ENCODE measurements at regions not wholly inside any gene's neighbourhood (a gene's known extent, or its start where the extent isn't known, plus 50 kb on each side); places are given as distances from the start of the nearest gene placed in this dataset.
"Not testable (repeated sequence)": the region's sequence is repeated elsewhere in the genome, so short reads cannot be mapped to it uniquely, and the experiment has no call there.

DNA sequence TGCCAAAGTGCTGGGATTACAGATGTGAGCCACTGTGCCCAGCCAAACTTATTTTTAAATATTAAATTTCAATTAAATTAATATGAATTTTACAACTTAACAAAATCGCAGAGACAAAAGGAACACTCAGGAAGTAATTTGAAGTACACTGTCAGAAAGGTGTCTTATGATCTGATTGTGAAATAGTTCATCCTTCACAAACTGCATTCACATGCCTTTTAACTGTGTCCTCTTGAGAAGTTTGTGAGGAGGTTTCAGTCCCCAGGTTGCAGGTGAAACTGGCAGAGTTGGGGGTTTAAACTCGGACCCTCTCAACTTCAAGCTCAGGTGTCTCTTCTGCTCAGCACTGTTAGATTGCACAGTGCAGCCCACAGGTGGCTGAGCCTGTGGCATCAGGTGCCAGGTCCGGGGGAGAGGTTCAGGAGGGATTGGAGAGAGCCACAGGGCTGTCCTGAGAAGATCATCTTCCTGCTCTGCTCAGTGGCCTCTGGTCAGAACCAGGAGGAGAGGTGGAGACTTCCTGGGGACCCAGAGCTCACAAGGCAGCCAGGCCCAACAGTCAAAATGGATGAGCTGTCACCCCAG, 152.3 kb upstream of the RAB4A start:
- no peak for DNase-seq (ENCODE audit: low read depth in 4 of 4, low spot score in 3 of 4)

- DNase-seq (ENCODE audit: low read depth in 4 of 4, low spot score in 3 of 4) = no peak
Measured at GRCh38 chr1:229119161-229119560, 151.8 kb upstream of the RAB4A start.

DNA sequence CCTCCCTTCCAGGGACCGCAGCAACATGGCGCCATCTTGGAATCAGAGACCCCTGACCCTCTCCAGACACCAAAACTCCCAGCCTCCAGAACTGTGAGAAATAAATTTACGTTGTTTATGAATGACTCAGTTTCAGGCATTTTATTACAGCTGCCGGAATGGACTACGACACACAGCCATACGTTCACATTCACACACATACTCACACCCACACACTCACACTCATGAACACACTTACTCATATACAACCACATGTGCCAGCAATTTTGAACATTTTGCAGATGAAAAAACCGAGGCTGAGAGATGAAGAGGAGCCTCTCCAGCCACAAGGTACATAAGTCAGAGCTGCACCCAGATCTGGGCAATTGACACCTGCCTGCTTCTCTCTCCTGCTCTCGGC, 151.0 kb upstream of the RAB4A start:
- DNase-seq (ENCODE audit: low read depth in 4 of 4, low spot score in 3 of 4) = no peak

GRCh38 chr1:229121845-229122436, 149.0 kb upstream of the RAB4A start:
- no peak for DNase-seq (ENCODE audit: low read depth in 4 of 4, low spot score in 3 of 4)

DNA sequence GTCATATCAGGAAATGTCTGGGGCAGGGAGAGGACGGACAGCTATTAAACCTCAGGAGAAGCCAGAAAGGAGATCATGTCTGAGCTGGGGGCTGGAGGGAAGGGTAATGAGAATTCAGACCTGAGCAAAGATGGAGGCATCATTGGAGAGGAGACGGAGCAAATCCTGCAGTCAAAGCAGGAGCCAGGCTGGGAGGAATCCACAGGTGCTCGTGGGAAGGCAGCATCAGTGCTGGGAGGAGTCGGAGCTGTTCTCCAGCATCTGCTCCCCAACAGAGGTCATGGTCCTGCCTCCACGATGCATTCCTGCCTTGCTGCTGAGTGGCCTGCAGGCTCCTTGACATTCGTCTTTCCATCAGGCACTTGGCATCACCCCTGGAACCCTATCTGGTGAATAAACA, 148.3 kb upstream of the RAB4A start:
- DNase-seq (ENCODE audit: low read depth in 4 of 4, low spot score in 3 of 4) = no peak

DNA sequence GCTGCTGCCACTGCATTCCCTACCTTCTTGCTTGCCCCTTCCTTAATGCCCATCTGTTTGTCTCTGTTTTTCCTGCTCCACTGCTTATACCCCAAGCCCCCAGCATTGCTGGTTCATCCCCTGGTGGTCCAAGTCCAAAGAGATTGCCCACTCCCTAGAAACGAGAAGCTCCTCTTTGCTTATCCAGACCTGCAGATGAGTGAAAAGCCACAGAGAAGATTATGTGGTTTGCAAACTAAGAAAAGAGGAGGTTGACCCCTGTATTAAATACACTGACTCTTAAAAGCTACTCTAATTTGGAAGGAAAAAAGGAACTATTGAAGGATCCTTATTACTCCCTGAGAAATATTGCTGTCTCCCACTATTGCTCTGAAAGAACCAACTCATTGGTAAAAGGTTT, 146.8 kb upstream of the RAB4A start:
- DNase-seq (ENCODE audit: low read depth in 4 of 4, low spot score in 3 of 4) = no peak

GRCh38 chr1:229124520-229125124, 146.3 kb upstream of the RAB4A start:
- DNase-seq (ENCODE audit: low read depth in 4 of 4, low spot score in 3 of 4) = no peak

DNA sequence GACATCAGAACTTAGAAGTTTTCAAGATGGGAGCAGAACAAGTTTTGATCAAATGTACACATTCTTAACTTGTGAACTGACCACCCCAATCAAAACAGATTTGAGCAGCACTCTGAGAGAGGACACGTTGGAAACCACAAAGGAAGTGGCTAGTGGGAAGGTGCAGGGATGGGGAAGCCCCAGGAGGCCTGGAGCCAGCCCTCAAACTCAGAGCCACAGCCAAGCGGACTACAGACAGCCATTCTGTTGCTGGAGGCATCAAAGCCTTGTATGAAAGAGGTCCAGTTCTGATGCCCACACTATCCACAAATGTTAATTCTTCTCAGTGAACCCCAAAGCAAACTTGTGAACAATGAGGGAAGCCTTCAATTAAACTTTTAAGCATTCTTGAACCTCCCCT, 143.6 kb upstream of the RAB4A start:
- DNase-seq (ENCODE audit: low read depth in 4 of 4, low spot score in 3 of 4) = no peak

DNA sequence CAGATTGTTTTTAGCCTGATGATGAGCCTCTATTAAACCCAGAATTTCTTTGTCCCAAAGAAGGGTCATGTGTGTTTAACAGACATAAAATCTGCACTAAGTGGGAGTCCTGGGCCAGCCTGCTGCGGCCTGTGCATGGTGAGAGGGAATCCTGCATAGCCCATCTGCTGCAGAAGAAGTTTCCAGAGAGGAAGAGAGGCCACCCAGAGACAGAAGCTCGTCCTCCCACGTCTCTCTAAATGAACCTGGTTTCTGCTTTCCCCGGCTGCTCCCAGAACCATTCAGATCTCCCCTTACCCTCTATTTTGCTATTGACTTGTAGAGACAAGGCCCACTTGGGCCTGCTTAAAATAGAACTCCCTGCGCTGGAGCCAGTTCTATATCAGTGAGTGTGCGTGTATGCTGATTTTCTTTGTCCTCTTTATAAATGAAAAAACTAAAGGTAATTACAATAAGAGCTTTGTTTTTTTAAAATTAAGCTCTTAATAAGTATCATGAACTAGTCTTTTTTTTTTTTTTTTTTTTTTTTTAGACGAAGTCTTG, 142.8 kb upstream of the RAB4A start:
- DNase-seq (ENCODE audit: low read depth in 4 of 4, low spot score in 3 of 4) = no peak

DNA sequence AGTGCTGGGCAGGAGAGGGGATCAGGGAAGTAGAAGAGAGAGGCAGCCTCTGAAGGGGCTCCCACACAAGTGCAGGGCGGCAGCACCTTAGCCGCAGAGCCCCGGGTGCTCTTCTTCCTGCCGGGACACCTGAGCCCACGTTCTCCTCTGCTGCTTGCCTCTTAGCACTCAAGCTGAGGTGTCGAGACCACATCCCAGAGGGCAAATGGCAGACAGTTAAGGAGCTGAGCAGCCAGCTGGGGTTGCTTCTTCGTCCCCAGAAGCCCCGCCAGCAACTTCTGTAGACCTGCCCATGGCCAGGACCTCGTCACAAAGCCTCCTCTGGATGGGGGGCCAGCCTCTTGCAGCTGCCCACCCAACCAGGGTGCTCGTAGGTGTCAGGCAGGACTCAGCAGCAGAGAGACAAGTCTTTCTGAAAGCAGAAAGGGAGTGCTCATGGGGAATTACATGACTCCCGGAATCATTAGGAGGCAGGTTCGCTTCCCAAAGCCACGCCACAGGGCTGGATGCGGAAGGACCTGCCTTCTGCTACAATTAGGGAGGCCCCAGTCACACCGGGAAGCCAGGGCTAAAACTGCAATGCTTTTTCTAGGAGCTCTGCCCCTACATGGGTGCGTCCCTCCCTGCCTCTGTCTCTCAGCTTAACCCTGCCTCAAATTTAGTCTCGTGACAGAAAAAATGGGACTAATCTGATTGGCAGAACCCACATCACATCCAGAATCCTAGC, 141.4 kb upstream of the RAB4A start:
- DNase-seq (ENCODE audit: low read depth in 4 of 4, low spot score in 3 of 4) = no peak

DNA sequence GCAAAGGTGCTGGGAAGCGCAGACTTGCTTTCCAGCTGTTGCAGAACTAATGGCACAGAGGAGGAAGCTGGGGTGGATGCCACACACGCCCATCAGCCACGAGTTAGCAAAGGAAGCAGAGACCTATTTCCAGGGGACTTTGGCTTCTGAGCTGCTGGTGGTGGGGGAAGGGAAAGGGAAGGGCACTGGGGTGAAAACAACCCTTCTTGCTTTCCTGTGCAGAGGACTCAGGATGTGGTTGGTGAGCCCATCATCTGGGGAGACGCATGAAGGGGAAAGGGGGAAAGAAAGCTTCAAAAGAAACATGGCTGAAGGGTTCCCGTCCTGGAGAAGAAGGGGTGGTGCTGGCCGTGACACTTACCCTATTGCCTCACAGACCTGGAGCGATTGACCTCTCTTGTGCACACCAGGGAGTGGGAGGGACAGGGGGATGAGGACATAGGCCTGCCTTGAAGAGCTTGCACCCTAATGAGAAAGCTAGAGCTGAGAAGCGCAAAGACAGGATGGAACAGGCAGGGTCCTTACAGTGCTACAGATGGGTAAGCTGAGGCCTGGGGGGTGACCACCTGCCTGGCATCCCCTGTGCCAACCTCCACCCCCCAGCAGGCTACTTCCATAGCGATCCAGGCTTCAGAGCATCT, 140.8 kb upstream of the RAB4A start:
- no peak for DNase-seq (ENCODE audit: low read depth in 4 of 4, low spot score in 3 of 4)

GRCh38 chr1:229131243-229132105, 139.4 kb upstream of the RAB4A start:
- DNase-seq (ENCODE audit: low read depth in 4 of 4, low spot score in 3 of 4) = no peak

GRCh38 chr1:229132106-229132443, 138.8 kb upstream of the RAB4A start:
- DNase-seq (ENCODE audit: low read depth in 4 of 4, low spot score in 3 of 4) = no peak

DNA sequence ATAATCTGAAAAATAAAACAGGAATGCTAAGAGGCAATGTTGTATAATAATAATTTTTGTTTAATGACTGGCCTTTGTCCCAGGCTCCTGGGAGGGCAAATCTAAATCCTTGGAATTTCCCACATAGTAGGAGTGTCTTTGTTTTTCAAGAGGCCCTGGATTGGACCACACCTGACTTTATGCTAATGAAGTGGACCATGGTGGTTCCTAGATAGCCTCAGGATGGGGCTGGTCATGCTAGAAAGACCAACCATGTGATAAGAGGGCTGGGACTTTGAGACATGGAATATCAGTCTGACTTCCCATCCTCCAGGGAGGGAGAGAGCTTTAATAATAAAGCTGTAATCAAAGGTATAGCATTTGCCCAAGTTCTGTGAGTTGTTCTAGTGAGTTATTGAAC, 138.2 kb upstream of the RAB4A start:
- DNase-seq (ENCODE audit: low read depth in 4 of 4, low spot score in 3 of 4) = no peak

DNA sequence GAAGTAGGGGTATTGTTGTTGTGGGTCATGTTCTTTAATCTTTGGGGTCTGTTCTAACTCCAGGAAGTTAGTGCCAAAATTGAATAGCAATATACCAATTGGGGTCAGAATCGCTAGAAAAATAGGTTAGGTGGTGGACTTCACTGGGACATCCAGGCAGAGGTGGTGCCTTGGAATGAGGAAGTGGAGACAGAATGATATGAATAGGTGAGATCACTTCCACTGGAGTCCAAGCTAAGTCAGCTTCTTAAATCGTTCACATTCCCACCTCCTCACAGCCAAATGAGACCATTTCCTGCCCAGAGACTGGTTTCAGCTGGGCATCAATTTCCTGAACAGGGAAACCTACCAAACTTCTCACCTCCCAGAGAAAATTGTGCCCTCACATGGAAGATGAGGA, 137.8 kb upstream of the RAB4A start:
- DNase-seq (ENCODE audit: low read depth in 4 of 4, low spot score in 3 of 4) = no peak

GRCh38 chr1:229133811-229134210, 137.1 kb upstream of the RAB4A start:
- DNase-seq (ENCODE audit: low read depth in 4 of 4, low spot score in 3 of 4) = no peak

DNA sequence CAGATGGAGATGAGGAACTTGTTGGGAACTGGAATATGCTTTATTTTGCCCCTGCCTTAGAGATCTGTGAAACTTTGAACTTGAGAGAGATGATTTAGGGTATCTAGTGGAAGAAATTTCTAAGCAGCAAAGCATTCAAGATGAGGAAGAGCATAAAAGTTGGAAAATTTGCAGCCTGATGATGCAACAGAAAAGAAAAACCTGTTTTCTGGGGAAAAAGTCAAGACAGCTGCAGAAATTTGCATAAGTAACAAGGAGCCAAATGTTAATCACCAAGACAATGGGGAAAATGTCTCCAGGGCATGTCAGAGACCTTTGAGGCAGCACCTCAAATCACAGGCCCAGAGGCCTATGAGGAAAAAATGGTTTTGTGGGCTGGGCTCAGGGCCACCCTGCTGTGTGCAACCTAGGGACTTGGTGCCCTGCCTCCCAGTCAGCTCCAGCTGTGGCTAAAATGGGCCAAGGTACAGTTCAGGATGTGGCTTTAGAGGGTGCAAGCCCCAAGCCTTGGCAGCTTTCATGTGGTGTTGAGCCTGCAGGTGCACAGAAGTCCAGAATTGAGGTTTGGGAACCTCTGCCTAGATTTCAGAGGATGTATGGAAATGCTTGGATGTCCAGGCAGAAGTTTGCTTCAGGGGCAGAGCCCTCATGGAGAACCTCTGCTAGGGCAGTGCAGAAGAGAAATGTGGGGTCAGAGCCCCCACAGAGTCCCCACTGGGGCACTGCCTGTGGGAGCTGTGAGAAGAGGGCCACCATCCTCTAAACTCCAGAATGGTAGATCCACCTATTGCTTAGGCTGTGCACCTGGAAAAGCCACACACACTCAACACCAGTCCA, 136.3 kb upstream of the RAB4A start:
- DNase-seq (ENCODE audit: low read depth in 4 of 4, low spot score in 3 of 4) = not testable (repeated sequence)

DNA sequence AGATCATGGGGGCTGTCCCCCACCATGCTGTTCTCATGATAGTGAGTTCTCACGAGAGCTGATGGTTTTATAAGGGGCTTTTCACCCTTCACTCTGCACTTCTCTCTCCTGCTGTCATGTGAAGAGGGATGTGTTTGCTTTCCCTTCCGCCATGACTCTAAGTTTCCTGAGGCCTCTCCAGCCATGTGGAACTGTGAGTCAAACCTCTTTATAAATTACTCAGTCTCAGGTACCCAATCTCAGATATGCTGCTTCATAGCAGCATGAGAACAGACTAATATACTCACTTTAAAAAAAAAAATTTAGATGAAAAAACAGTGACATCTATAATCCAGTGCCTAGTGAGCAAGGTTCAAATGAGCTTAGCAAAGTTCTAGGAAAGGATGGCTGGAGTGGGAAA, 135.1 kb upstream of the RAB4A start:
- no peak for DNase-seq (ENCODE audit: low read depth in 4 of 4, low spot score in 3 of 4)

GRCh38 chr1:229136822-229137221, 134.1 kb upstream of the RAB4A start:
- DNase-seq (ENCODE audit: low read depth in 4 of 4, low spot score in 3 of 4) = no peak

Data from left renal pelvis (tissue), 4 donors.